ENCODE measurements at regions not wholly inside any gene's neighbourhood (a gene's known extent, or its start where the extent isn't known, plus 50 kb on each side); places are given as distances from the start of the nearest gene placed in this dataset.

DNA sequence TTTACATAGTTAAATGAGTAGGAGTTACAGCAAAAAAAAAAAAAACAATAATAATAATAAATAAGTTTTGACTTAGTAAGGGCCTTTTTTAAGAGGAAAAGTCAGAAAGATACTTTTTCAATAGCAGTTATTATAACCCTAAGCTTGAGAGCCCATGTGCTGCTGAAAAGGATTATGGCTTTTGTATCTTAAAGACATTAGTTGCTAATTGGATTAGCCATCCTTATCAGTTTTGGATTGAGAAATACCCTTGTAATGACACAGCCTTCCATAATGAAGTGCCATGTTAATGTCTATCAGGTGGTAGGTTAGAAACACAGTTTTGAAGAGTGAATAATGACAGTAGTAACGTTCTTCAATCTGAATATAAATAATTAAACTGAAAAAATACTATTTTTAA is 554.0 kb downstream of the RIT2 start:
- H3K4me3 ChIP-seq = no peak overlapping the region
- intact Hi-C loops (cut with DNase I) = no loop called here
- H3K9me3 ChIP-seq = no peaks in the 10 kb centered on the region
- H3K27ac ChIP-seq = no peak overlapping the region
- ATAC-seq (no peak), DNase-seq (no peak)
- H3K4me1 ChIP-seq = no peaks in the 10 kb centered on the region
- 55 to 58% methylated on average over 1 of the region's 1 CpG for WGBS, 2 donors
- no peaks in the 10 kb centered on the region for H3K27me3 ChIP-seq
- TF ChIP-seq, protein P1, sequence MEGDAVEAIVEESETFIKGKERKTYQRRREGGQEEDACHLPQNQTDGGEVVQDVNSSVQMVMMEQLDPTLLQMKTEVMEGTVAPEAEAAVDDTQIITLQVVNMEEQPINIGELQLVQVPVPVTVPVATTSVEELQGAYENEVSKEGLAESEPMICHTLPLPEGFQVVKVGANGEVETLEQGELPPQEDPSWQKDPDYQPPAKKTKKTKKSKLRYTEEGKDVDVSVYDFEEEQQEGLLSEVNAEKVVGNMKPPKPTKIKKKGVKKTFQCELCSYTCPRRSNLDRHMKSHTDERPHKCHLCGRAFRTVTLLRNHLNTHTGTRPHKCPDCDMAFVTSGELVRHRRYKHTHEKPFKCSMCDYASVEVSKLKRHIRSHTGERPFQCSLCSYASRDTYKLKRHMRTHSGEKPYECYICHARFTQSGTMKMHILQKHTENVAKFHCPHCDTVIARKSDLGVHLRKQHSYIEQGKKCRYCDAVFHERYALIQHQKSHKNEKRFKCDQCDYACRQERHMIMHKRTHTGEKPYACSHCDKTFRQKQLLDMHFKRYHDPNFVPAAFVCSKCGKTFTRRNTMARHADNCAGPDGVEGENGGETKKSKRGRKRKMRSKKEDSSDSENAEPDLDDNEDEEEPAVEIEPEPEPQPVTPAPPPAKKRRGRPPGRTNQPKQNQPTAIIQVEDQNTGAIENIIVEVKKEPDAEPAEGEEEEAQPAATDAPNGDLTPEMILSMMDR (IDR thresholded peaks at IDR 0.05) = no peak
- no peaks in the 10 kb centered on the region for H3K36me3 ChIP-seq

- Histone ChIP-seq H3K27me3 (no peaks in the 10 kb centered on the region), H3K27ac (no peak overlapping the region), H3K36me3 (no peaks in the 10 kb centered on the region), H3K9me3 (no peaks in the 10 kb centered on the region), H3K4me3 (no peak overlapping the region), H3K4me1 (no peaks in the 10 kb centered on the region)
- WGBS, 2 donors = 72 to 74% methylated on average over 3 of the region's 3 CpGs
- TF ChIP-seq, protein P1 (IDR thresholded peaks at IDR 0.05) = no peak
- intact Hi-C loops (cut with DNase I) = no loop called here
- DNase-seq = no peak
- no peak for ATAC-seq
Measured at GRCh38 chr18:42563995-42564394, 551.5 kb downstream of the RIT2 start.

GRCh38 chr18:42564761-42565160 is 550.7 kb downstream of the RIT2 start:
- Histone ChIP-seq H3K9me3 (no peaks in the 10 kb centered on the region), H3K4me1 (no peaks in the 10 kb centered on the region), H3K27ac (no peak overlapping the region), H3K27me3 (no peaks in the 10 kb centered on the region), H3K4me3 (no peak overlapping the region), H3K36me3 (no peaks in the 10 kb centered on the region)
- TF ChIP-seq, protein P1 (IDR thresholded peaks at IDR 0.05) = no peak
- DNase-seq = no peak
- intact Hi-C loops (cut with DNase I) = no loop called here
- 72 to 83% methylated on average over 1 of the region's 1 CpG for WGBS, 2 donors
- ATAC-seq = no peak

GRCh38 chr18:42568773-42569172 is 546.7 kb downstream of the RIT2 start:
- Histone ChIP-seq H3K27ac (no peak overlapping the region), H3K9me3 (no peaks in the 10 kb centered on the region), H3K27me3 (no peaks in the 10 kb centered on the region), H3K4me1 (no peaks in the 10 kb centered on the region), H3K36me3 (no peaks in the 10 kb centered on the region), H3K4me3 (no peak overlapping the region)
- 95 to 97% methylated on average over 2 of the region's 2 CpGs for WGBS, 2 donors
- TF ChIP-seq, protein P1 (IDR thresholded peaks at IDR 0.05) = no peak
- intact Hi-C loops (cut with DNase I) = no loop called here
- DNase-seq (no peak), ATAC-seq (no peak)

- intact Hi-C loops (cut with DNase I) = loop anchor here in 1 of 10 donors (10.0 kb wide), 1 partner anchor 60 kb away; no protein-coding TSS in a partner anchor
- TF ChIP-seq, protein P1 (IDR thresholded peaks at IDR 0.05) = no peak
- WGBS, 2 donors = 42 to 59% methylated on average over 4 of the region's 4 CpGs
- H3K4me3 ChIP-seq = no peak overlapping the region
- DNase-seq = no peak
- H3K27me3 ChIP-seq = no peaks in the 10 kb centered on the region
- no peak overlapping the region for H3K27ac ChIP-seq
- no peak for ATAC-seq
- no peaks in the 10 kb centered on the region for H3K4me1 ChIP-seq
- H3K9me3 ChIP-seq = no peaks in the 10 kb centered on the region
- no peaks in the 10 kb centered on the region for H3K36me3 ChIP-seq
Measured at GRCh38 chr18:42574871-42575270, 540.6 kb downstream of the RIT2 start.

All from heart right ventricle (tissue), 16 donors.